H1 (cell line): ENCODE measurements at regions not wholly inside any gene's neighbourhood (a gene's known extent, or its start where the extent isn't known, plus 50 kb on each side); places are given as distances from the start of the nearest gene placed in this dataset.
A peak's percentile ranks its signal among the peaks of the same experiment; 100 is the strongest.

Experiments
- BCL11A ChIP-seq, 2 experiments: IDR thresholded peaks; one replicate each; pipeline ENCODE4 v1.6.1; 2011; ENCODE audit warnings: low read depth in 2 of 2, low read length in 2 of 2, mild to moderate bottlenecking in 2 of 2
- CTCF ChIP-seq, 3 experiments: IDR thresholded peaks; 1 replicate in 2 of 3; 2 replicates in 1 of 3; pipeline versions ENCODE4 v1.5.1 to v1.6.1; 2011; ENCODE audit warnings: low read length in 3 of 3, mild to moderate bottlenecking in 3 of 3, inconsistent platforms in 2 of 3, low read depth in 1 of 3, moderate library complexity in 1 of 3; ENCODE audit not compliant: insufficient read depth in 1 of 3; ENCODE audit errors: control extremely low read depth in 1 of 3
- EZH2 ChIP-seq: fragments of 200-600 bp; sonication (generic); IDR thresholded peaks from 2 replicates; pipeline ENCODE4 v1.7.1; 2012; ENCODE audit warnings: low read depth, mild to moderate bottlenecking, moderate library complexity, low read length, inconsistent platforms; ENCODE audit not compliant: severe bottlenecking
- KDM1A ChIP-seq: fragments of 200-600, 300-600 bp; sonication (generic); IDR thresholded peaks from 2 replicates; pipeline ENCODE4 v1.7.1; 2016; ENCODE audit warnings: mild to moderate bottlenecking, low read length, borderline replicate concordance
- POLR2A ChIP-seq, 2 experiments: IDR thresholded peaks; 1 replicate in 1 of 2; 2 replicates in 1 of 2; pipeline ENCODE4 v1.6.1; 2011; ENCODE audit warnings: low read depth in 2 of 2, low read length in 2 of 2, mild to moderate bottlenecking in 2 of 2; ENCODE audit errors: control extremely low read depth in 1 of 2
- SUZ12 ChIP-seq: fragments of 200-600 bp; sonication (generic); IDR thresholded peaks from 2 replicates; pipeline ENCODE4 v1.6.1; 2012; ENCODE audit warnings: mild to moderate bottlenecking, inconsistent platforms, low read length, moderate library complexity, mixed read lengths
- TEAD4 ChIP-seq: IDR thresholded peaks from 2 replicates; pipeline ENCODE4 v1.6.1; 2012; ENCODE audit warnings: low read depth, low read length, inconsistent platforms, mixed read lengths

DNA sequence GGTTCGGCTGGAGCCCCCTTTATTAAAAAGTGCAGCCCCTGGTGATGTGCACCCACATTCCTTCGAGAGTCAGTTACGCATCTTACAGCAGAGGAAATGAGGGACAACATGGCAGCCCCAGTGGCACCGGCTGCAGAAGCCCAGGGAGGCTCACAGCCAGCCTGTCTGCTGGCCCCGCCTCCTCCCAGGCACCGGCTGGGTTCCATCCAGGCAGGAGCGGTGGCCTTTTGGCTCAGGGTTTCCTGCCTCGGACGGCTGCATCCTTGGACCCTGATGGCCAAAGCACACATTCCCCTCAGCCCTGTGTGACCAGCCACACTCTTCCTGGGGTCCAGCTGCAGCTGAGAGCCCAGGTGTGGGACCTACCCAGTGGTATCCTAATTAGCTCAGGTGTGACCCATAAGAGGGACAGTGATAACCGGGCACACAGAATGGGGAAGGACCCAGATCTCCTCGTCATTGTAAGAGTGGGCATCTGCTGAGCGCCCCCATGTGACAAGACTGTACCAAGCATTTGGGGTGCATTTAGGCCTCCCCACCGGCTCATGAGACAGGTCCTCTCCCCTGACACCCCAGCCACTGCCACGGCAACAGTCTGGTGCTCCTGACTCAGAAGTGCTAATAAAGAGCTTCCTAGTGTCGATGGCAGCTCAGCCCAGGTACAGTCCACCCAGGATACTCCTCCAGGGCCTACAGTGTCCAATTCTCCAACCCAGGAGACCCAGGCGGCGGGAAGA is 63.3 kb upstream of the CHST15 start:
- TF ChIP-seq CTCF (IDR thresholded peaks at IDR 0.05; ENCODE audit: control extremely low read depth in 1 of 3, insufficient read depth in 1 of 3, low read depth in 1 of 3, low read length in 3 of 3), result peak; percentile 32 to 45 (median 44)
- no peak for TF ChIP-seq KDM1A
- no peak for TF ChIP-seq POLR2A (IDR thresholded peaks at IDR 0.05; ENCODE audit: control extremely low read depth in 1 of 2, low read depth in 2 of 2, low read length in 2 of 2)
- TF ChIP-seq BCL11A (IDR thresholded peaks at IDR 0.05; ENCODE audit: low read depth in 2 of 2, low read length in 2 of 2), result no peak
- no peak for TF ChIP-seq SUZ12
- no peak for TF ChIP-seq TEAD4
- TF ChIP-seq EZH2, result no peak
